Motor neuron (in vitro differentiated cells): ENCODE measurements at regions not wholly inside any gene's neighbourhood (a gene's known extent, or its start where the extent isn't known, plus 50 kb on each side); places are given as distances from the start of the nearest gene placed in this dataset.
"Not testable (repeated sequence)": the region's sequence is repeated elsewhere in the genome, so short reads cannot be mapped to it uniquely, and the experiment has no call there.

Source experiments
- ATAC-seq, 8 experiments: fragments of 200-7000 bp; cut with Tn5 transposase; replicated peaks in 6 of 8; 2 replicates each; pipeline ENCODE4 v1.8.0; 2021; ENCODE audit warnings: mild to moderate bottlenecking in 8 of 8, moderate library complexity in 8 of 8
- H3K27ac ChIP-seq, 2 donors: fragments of 250-450 bp; sonication (Bioruptor Pico); 2 replicates each; pipeline ENCODE4 v1.9.0; 2021; ENCODE audit warnings: antibody characterized with exemption in 2 of 2, mild to moderate bottlenecking in 2 of 2, moderate library complexity in 1 of 2
- H3K4me1 ChIP-seq, 2 donors: fragments of 250-450 bp; sonication (Bioruptor Pico); replicated peaks in 1 of 2; 2 replicates each; pipeline ENCODE4 v1.6.1; 2021; ENCODE audit warnings: antibody characterized with exemption in 2 of 2, mild to moderate bottlenecking in 2 of 2, moderate library complexity in 1 of 2
- H3K4me3 ChIP-seq, 5 donors: fragments of 250-450 bp; sonication (Bioruptor Pico); 2 replicates each; pipeline ENCODE4 v1.9.0; 2021; ENCODE audit warnings: antibody characterized with exemption in 5 of 5, mild to moderate bottlenecking in 5 of 5, moderate library complexity in 4 of 5
- WGBS, 10 experiments: fragments of 450-650 bp; shearing (Covaris generic); methylation state at CpG; one replicate each; pipeline ENCODE4 v1.0.0; 2022; 5-methylcytosine and 5-hydroxymethylcytosine counted together
- in situ Hi-C, 9 experiments: fragments of 400-800 bp; cut with MboI; loops; one replicate each; pipeline ENCODE4 v1.15.0; 2021; ENCODE audit warnings: low sequenced_read_pairs in 9 of 9, low pct_unique_long_range_greater_than_20kb in 2 of 9; ENCODE audit not compliant: unreplicated experiment in 9 of 9

GRCh38 chr12:33734871-33735270 lies 287.4 kb upstream of the ALG10 start:
- WGBS, 10 experiments, result 0 to 100% (median 78%) methylated on average over 1 to 2 of the region's 2 CpGs

DNA sequence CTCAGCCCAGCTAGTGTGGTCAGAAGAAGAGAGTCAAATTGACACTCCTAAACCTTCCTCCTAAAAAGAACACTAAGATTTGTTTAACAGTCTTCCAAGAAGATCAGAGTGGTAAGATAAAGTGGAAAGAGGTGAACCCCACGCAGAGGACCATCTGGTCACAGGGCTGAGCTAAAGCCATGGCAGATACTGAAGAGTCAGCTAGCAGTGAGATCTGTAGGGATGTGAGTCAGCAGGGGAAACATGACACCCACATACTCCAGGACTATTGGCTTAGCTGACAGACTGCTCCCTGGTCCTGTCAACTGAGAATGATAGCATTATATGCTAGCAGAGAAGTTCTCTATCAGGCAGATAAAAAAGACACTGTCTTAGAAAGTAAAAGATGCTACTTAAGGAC lies 269.4 kb upstream of the ALG10 start:
- no peak overlapping the region for H3K27ac ChIP-seq
- in situ Hi-C loops, result no loop called here
- peak in 1 of 8 experiments; percentile 23 for ATAC-seq
- H3K4me1 ChIP-seq, result no peaks in the 10 kb centered on the region
- H3K4me3 ChIP-seq, result no peak overlapping the region
- WGBS, 10 experiments, result 20 to 100% (median 71%) methylated on average over 1 of the region's 1 CpG; no CpG with 5 or more reads in 7 of the 10 experiments

More at GRCh38 chr12:33734871-33735270, 287.4 kb upstream of the ALG10 start:
- ATAC-seq, result no peak
- H3K4me3 ChIP-seq, result no peak overlapping the region
- H3K4me1 ChIP-seq, result no peaks in the 10 kb centered on the region
- in situ Hi-C loops, result no loop called here
- no peak overlapping the region for H3K27ac ChIP-seq

- 7 to 100% (median 72%) methylated on average over 1 to 3 of the region's 3 CpGs; no CpG with 5 or more reads in 1 of the 10 experiments for WGBS, 10 experiments
These were observed 264.6 kb upstream of the ALG10 start for GRCh38 chr12:33757701-33758100.

DNA sequence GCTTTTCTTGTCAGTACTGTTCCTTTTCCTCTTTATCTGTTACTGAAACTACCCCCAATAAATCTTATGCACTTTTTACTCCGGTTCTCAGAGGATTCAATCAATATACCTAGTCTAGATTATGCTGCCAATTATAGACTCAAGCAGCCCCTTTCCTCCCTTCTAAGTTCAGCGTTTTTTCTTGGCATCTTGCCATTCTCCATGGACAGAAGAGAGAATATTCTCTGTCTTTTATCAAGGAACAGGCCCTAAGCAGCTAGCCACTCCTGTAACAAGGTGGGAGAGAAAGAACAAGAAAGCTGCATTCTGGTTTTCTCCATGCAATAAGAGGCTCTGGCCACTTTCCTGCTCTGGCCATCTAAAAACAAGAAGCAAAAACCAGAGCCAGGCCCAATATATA lies 263.0 kb upstream of the ALG10 start:
- no peak overlapping the region for H3K27ac ChIP-seq
- WGBS, 10 experiments, result 0 to 83% (median 68%) methylated on average over 1 to 2 of the region's 2 CpGs
- H3K4me3 ChIP-seq, result no peak overlapping the region
- ATAC-seq, result no peak
- in situ Hi-C loops, result no loop called here
- no peaks in the 10 kb centered on the region for H3K4me1 ChIP-seq

More at GRCh38 chr12:33757701-33758100, 264.6 kb upstream of the ALG10 start:
- Histone ChIP-seq H3K4me3 (no peak overlapping the region), H3K4me1 (no peaks in the 10 kb centered on the region), H3K27ac (no peak overlapping the region)
- in situ Hi-C loops, result no loop called here
- no peak for ATAC-seq

DNA sequence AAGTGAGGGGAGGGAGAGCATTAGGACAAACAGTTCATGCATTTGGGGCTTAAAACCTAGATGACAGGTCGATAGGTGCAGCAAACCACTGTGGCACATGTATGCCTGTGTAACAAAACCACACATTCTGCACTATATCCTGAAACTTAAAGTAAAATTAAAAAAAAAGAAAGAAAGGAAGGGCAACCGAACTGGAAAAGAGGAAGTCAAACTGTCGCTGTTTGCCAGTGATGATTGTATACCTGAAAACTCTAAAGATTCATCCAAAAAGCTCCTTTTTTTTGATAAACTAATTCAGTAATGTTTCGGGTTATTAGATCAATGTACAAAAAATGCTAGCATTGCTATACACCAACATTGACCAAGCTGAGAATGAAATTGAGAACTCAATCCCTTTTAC lies 259.0 kb upstream of the ALG10 start:
- ATAC-seq, result no peak
- Histone ChIP-seq H3K4me1 (no peaks in the 10 kb centered on the region), H3K4me3 (no peak overlapping the region), H3K27ac (no peak overlapping the region)
- 0 to 100% (median 64%) methylated on average over 1 to 4 of the region's 4 CpGs for WGBS, 10 experiments
- in situ Hi-C loops, result no loop called here

- Histone ChIP-seq H3K27ac (no peak overlapping the region), H3K4me1 (no peaks in the 10 kb centered on the region), H3K4me3 (no peak overlapping the region)
- WGBS, 10 experiments, result 10 to 100% (median 61%) methylated on average over 1 to 2 of the region's 2 CpGs; no CpG with 5 or more reads in 2 of the 10 experiments
- ATAC-seq, result no peak
- in situ Hi-C loops, result no loop called here
These were observed 251.6 kb upstream of the ALG10 start for GRCh38 chr12:33770652-33771051.

DNA sequence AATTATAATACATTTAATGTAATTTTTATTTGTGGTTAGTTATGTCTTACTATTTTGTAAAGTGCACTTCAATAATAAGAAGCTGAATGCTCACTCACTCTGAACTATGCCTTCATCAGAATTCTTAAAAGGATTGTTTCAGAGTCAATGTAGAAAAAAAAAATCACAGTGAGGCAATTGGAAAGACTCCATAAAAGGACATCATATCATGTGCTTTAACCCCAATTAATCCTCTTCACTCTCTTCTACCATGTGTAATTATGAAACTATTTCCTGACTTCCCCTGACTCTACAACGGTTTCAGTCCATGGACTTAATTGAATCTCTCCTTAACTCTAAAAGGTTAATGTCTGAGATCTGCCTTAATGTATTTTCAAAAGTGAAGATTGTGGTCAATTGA lies 250.4 kb upstream of the ALG10 start:
- WGBS, 10 experiments, result 0 to 86% (median 63%) methylated on average over 1 of the region's 1 CpG; no CpG with 5 or more reads in 4 of the 10 experiments
- peak in 1 of 8 experiments; percentile 42 for ATAC-seq
- in situ Hi-C loops, result no loop called here
- Histone ChIP-seq H3K4me3 (no peak overlapping the region), H3K27ac (no peak overlapping the region), H3K4me1 (no peaks in the 10 kb centered on the region)

DNA sequence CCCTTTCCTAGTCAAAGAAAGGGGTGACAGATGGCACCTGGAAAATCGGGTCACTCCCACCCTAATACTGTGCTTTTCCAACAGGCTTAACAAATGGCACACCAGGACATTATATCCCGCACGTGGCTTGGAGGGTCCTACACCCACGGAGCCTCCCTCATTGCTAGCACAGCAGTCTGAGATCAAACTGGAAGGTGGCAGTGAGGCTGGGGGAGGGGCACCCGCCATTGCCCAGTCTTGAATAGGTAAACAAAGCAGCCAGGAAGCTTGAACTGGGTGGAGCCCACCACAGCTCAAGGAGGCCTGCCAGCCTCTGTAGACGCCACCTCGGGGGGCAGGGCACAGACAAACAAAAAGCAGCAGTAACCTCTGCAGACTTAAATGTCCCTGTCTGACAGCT lies 249.2 kb upstream of the ALG10 start:
- in situ Hi-C loops, ATAC-seq, H3K4me1 ChIP-seq, H3K4me3 ChIP-seq, H3K27ac ChIP-seq: not testable (repeated sequence)
- WGBS, 10 experiments, result 0 to 11% methylated on average over 1 to 5 of the region's 7 CpGs; no CpG with 5 or more reads in 8 of the 10 experiments

GRCh38 chr12:33786532-33786931 lies 235.8 kb upstream of the ALG10 start:
- H3K4me3 ChIP-seq, result no peak overlapping the region
- no peak overlapping the region for H3K27ac ChIP-seq
- H3K4me1 ChIP-seq, result no peaks in the 10 kb centered on the region
- in situ Hi-C loops, result loop anchor here in 1 of 9 experiments (25.0 kb wide), 1 partner anchor 101 kb away; no protein-coding TSS in a partner anchor
- no peak for ATAC-seq

DNA sequence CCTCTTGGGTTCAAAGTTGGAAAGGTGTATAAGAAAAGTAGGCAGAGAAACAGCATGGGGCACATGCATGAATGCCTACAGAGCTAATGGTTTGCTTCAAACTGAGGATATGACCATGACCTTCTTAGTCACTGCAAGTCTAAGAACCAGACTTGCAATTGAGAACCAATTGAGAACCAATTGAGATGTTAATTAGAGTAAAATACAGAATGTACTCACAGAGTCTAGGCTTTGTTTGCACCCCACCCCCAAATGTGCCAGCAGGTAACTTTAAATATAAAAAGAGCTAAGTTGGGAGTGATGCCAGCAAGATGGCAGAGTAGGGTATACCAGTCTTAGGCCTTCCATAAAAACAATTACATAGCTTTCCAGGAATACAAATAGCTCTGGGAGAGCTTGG lies 227.3 kb upstream of the ALG10 start:
- H3K27ac ChIP-seq, result no peak overlapping the region
- in situ Hi-C loops, result loop anchor here in 1 of 9 experiments (25.0 kb wide), 1 partner anchor 92 kb away; no protein-coding TSS in a partner anchor
- no peak for ATAC-seq
- H3K4me1 ChIP-seq, result no peaks in the 10 kb centered on the region
- no peak overlapping the region for H3K4me3 ChIP-seq

- no peak for ATAC-seq
These were observed 226.8 kb upstream of the ALG10 start for GRCh38 chr12:33795536-33795935.

DNA sequence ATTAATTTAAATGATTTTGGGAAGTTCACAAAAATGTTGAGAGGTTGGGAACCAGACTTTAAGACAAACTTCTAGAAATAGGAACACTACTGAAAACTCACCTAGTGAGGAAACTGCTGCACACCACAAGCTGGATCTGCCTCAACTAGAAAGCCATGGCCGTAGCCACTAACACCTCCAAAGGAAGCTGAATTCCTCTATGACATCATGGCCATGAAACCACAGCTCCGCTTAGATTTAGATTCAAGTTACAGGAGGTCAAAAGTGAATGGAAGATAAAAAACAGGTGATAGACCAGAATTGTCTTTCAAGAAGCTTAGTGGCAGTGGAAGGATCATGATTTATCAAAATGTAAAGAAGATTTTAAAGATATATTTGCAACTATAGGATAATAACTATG lies 208.8 kb upstream of the ALG10 start:
- no peak overlapping the region for H3K27ac ChIP-seq
- in situ Hi-C loops, result no loop called here
- H3K4me3 ChIP-seq, result no peak overlapping the region
- ATAC-seq, result no peak
- no peaks in the 10 kb centered on the region for H3K4me1 ChIP-seq
- WGBS, 10 experiments, result 9 to 100% (median 83%) methylated on average over 1 to 2 of the region's 2 CpGs; no CpG with 5 or more reads in 2 of the 10 experiments

More at GRCh38 chr12:33795536-33795935, 226.8 kb upstream of the ALG10 start:
- Histone ChIP-seq H3K27ac (no peak overlapping the region), H3K4me1 (no peaks in the 10 kb centered on the region), H3K4me3 (no peak overlapping the region)
- 67 to 100% (median 80%) methylated on average over 1 to 3 of the region's 3 CpGs; no CpG with 5 or more reads in 6 of the 10 experiments for WGBS, 10 experiments
- in situ Hi-C loops, result loop anchor here in 1 of 9 experiments (25.0 kb wide), 1 partner anchor 92 kb away; no protein-coding TSS in a partner anchor

- no peak for ATAC-seq
- in situ Hi-C loops, result no loop called here
- no peaks in the 10 kb centered on the region for H3K4me1 ChIP-seq
- H3K27ac ChIP-seq, result no peak overlapping the region
- WGBS, 10 experiments, result 17 to 100% (median 70%) methylated on average over 1 of the region's 1 CpG; no CpG with 5 or more reads in 6 of the 10 experiments
- no peak overlapping the region for H3K4me3 ChIP-seq
These were observed 204.6 kb upstream of the ALG10 start for GRCh38 chr12:33817713-33818112.

DNA sequence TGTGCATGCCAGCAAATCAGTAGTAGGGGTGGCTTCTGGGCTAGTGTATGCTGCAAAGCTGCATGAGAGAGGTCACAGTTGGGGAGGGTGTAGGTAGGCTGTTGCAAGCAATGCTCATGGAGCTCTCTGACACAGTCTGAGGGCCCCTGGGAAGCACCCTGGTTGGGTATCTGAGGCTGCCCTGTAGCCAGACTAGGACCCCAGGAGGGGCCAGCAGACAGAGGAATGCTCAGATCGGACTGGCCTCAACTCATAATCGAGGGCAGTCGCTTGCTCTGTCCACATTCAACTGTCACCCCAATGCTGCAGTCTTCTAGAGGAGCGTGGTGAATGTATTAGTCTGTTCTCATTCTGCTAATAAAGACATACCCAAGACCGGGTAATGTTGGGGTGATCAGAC lies 204.0 kb upstream of the ALG10 start:
- whole genome bisulfite sequencing, 10 experiments, result 13 to 100% (median 57%) methylated on average over 1 to 5 of the region's 5 CpGs; no CpG with 5 or more reads in 4 of the 10 experiments
- no peak overlapping the region for H3K27ac ChIP-seq
- no peak overlapping the region for H3K4me3 ChIP-seq
- no peaks in the 10 kb centered on the region for H3K4me1 ChIP-seq
- no peak for ATAC-seq
- in situ Hi-C loops, result no loop called here
